ENCODE measurements at regions not wholly inside any gene's neighbourhood (a gene's known extent, or its start where the extent isn't known, plus 50 kb on each side); places are given as distances from the start of the nearest gene placed in this dataset.

- no peak overlapping the region for H3K4me3 ChIP-seq
- no peak overlapping the region for H3K27ac Mint-ChIP-seq
- no peak overlapping the region for H3K4me3 Mint-ChIP-seq
Observed at GRCh38 chr1:222933273-222933672, 118.4 kb downstream of the DISP1 start.

GRCh38 chr1:222935239-222935900 is 120.5 kb downstream of the DISP1 start:
- Mint-ChIP-seq H3K9me3 (no peaks in the 10 kb centered on the region), H3K4me3 (no peak overlapping the region)

More at GRCh38 chr1:222933273-222933672, 118.4 kb downstream of the DISP1 start:
- Mint-ChIP-seq H3K9me3 (no peaks in the 10 kb centered on the region), H3K27me3 (ENCODE audit: insufficient read depth, low read depth) (no peaks in the 10 kb centered on the region), H3K36me3 (no peaks in the 10 kb centered on the region), H3K4me1 (peaks cover 34% of the 10 kb centered on the region)
- no peak overlapping the region for H3K9ac ChIP-seq
- H3K27me3 ChIP-seq, result no peaks in the 10 kb centered on the region
- H3F3A ChIP-seq (ENCODE audit: low read depth), result peaks cover 7% of the 10 kb centered on the region
- no peaks in the 10 kb centered on the region for H3K36me3 ChIP-seq
- no peak for DNase-seq (ENCODE audit: low spot score)
- no peaks in the 10 kb centered on the region for H4K20me1 ChIP-seq (ENCODE audit: low read depth)
- no peak for TF ChIP-seq EZH2phosphoT487 (IDR thresholded peaks at IDR 0.05)
- no peak for TF ChIP-seq CTCF (IDR thresholded peaks at IDR 0.05)
- TF ChIP-seq EZH2 (IDR thresholded peaks at IDR 0.05), result no peak
- no peaks in the 10 kb centered on the region for H3K79me2 ChIP-seq (ENCODE audit: low read depth)
- peaks cover 7% of the 10 kb centered on the region for H3K4me1 ChIP-seq
- no peaks in the 10 kb centered on the region for H3K9me3 ChIP-seq (ENCODE audit: low read depth)
- no peak overlapping the region for H2AFZ ChIP-seq (replicated peaks)
- no peak overlapping the region for H3K4me2 ChIP-seq
- no peak overlapping the region for H3K27ac ChIP-seq

GRCh38 chr1:222936042-222936441 is 121.2 kb downstream of the DISP1 start:
- H3K27me3 ChIP-seq, result no peaks in the 10 kb centered on the region
- H4K20me1 ChIP-seq (ENCODE audit: low read depth), result no peaks in the 10 kb centered on the region
- no peak overlapping the region for H3K4me3 Mint-ChIP-seq
- H3K9ac ChIP-seq, result no peak overlapping the region
- H3K4me3 ChIP-seq, result no peak overlapping the region
- DNase-seq (ENCODE audit: low spot score), result no peak
- H3K79me2 ChIP-seq (ENCODE audit: low read depth), result no peaks in the 10 kb centered on the region
- no peak overlapping the region for H3K4me2 ChIP-seq
- no peak overlapping the region for H3K27ac ChIP-seq
- peaks cover 7% of the 10 kb centered on the region for H3F3A ChIP-seq (ENCODE audit: low read depth)
- no peaks in the 10 kb centered on the region for H3K27me3 Mint-ChIP-seq (ENCODE audit: insufficient read depth, low read depth)
- H3K9me3 ChIP-seq (ENCODE audit: low read depth), result no peaks in the 10 kb centered on the region
- H3K4me1 ChIP-seq, result no peaks in the 10 kb centered on the region
- H3K4me1 Mint-ChIP-seq, result peaks cover 25% of the 10 kb centered on the region
- no peak overlapping the region for H3K27ac Mint-ChIP-seq
- H3K36me3 Mint-ChIP-seq, result peaks cover 6% of the 10 kb centered on the region
- H2AFZ ChIP-seq (replicated peaks), result no peak overlapping the region
- H3K9me3 Mint-ChIP-seq, result no peaks in the 10 kb centered on the region
- H3K36me3 ChIP-seq, result no peaks in the 10 kb centered on the region
- no peak for TF ChIP-seq CTCF (IDR thresholded peaks at IDR 0.05)
- no peak for TF ChIP-seq EZH2 (IDR thresholded peaks at IDR 0.05)
- TF ChIP-seq EZH2phosphoT487 (IDR thresholded peaks at IDR 0.05), result no peak

More at GRCh38 chr1:222935239-222935900, 120.5 kb downstream of the DISP1 start:
- Histone ChIP-seq H3K79me2 (ENCODE audit: low read depth) (no peaks in the 10 kb centered on the region), H3K4me3 (no peak overlapping the region), H3K4me1 (no peaks in the 10 kb centered on the region), H3K36me3 (no peaks in the 10 kb centered on the region), H3K9ac (no peak overlapping the region), H2AFZ (replicated peaks) (no peak overlapping the region), H3F3A (ENCODE audit: low read depth) (peaks cover 7% of the 10 kb centered on the region), H4K20me1 (ENCODE audit: low read depth) (no peaks in the 10 kb centered on the region), H3K27ac (peak overlapping the region; percentile 4), H3K27me3 (no peaks in the 10 kb centered on the region), H3K4me2 (no peak overlapping the region), H3K9me3 (ENCODE audit: low read depth) (no peaks in the 10 kb centered on the region)
- DNase-seq (ENCODE audit: low spot score), result no peak
- Mint-ChIP-seq H3K27me3 (ENCODE audit: insufficient read depth, low read depth) (no peaks in the 10 kb centered on the region), H3K4me1 (peaks cover 25% of the 10 kb centered on the region), H3K36me3 (peaks cover 4% of the 10 kb centered on the region), H3K27ac (no peak overlapping the region)
- TF ChIP-seq EZH2 (IDR thresholded peaks at IDR 0.05), result no peak
- no peak for TF ChIP-seq EZH2phosphoT487 (IDR thresholded peaks at IDR 0.05)
- no peak for TF ChIP-seq CTCF (IDR thresholded peaks at IDR 0.05)

Measured in neural progenitor cell (in vitro differentiated cells).